ENCODE measurements at regions not wholly inside any gene's neighbourhood (a gene's known extent, or its start where the extent isn't known, plus 50 kb on each side); places are given as distances from the start of the nearest gene placed in this dataset.

DNA sequence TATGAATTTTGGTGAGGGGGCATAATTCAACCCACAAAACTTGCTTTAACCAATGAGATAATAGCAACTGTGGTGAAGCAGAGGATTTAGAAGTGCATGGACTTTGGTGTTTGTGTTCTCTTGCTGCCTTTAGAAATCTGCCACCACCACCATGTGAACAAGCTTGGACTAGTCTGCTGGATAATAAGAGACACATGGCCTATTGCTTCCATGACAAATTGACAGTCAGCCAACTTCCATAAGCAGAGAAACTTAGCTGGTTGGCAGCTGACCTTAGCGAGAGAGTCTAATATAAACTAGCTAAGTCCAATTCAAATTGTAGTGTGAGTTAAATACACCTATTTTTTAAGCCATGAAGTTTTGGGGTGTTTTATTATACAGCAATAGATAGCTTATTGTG lies 482.1 kb upstream of the ANO5 start:
- TF ChIP-seq, protein P1, sequence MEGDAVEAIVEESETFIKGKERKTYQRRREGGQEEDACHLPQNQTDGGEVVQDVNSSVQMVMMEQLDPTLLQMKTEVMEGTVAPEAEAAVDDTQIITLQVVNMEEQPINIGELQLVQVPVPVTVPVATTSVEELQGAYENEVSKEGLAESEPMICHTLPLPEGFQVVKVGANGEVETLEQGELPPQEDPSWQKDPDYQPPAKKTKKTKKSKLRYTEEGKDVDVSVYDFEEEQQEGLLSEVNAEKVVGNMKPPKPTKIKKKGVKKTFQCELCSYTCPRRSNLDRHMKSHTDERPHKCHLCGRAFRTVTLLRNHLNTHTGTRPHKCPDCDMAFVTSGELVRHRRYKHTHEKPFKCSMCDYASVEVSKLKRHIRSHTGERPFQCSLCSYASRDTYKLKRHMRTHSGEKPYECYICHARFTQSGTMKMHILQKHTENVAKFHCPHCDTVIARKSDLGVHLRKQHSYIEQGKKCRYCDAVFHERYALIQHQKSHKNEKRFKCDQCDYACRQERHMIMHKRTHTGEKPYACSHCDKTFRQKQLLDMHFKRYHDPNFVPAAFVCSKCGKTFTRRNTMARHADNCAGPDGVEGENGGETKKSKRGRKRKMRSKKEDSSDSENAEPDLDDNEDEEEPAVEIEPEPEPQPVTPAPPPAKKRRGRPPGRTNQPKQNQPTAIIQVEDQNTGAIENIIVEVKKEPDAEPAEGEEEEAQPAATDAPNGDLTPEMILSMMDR (conservative IDR thresholded peaks at IDR 0.05; ENCODE audit: low read length): no peak
- no peak for TF ChIP-seq EZH2phosphoT487 (IDR thresholded peaks at IDR 0.05; ENCODE audit: borderline replicate concordance, low read depth, low read length)
